Glutamatergic neuron (in vitro differentiated cells): ENCODE measurements at regions not wholly inside any gene's neighbourhood (a gene's known extent, or its start where the extent isn't known, plus 50 kb on each side); places are given as distances from the start of the nearest gene placed in this dataset.

Experiments
- DNase-seq: peaks from one replicate; pipeline ENCODE4 v3.0.0; 2022
- H3K27ac Mint-ChIP-seq: one replicate; pipeline ENCODE4 v1.8.0; 2020; ENCODE audit warnings: mild to moderate bottlenecking, mixed read lengths, inconsistent platforms; ENCODE audit not compliant: unreplicated experiment
- H3K27me3 Mint-ChIP-seq: one replicate; pipeline ENCODE4 v1.8.0; 2020; ENCODE audit warnings: mild to moderate bottlenecking, moderate library complexity, mixed read lengths, inconsistent platforms; ENCODE audit not compliant: unreplicated experiment
- H3K36me3 Mint-ChIP-seq: one replicate; pipeline ENCODE4 v1.8.0; 2020; ENCODE audit warnings: mild to moderate bottlenecking, mixed read lengths, inconsistent platforms; ENCODE audit not compliant: unreplicated experiment
- H3K4me1 Mint-ChIP-seq: one replicate; pipeline ENCODE4 v1.8.0; 2020; ENCODE audit warnings: mild to moderate bottlenecking, low read depth, mixed read lengths, inconsistent platforms; ENCODE audit not compliant: unreplicated experiment
- H3K4me3 Mint-ChIP-seq: one replicate; pipeline ENCODE4 v1.8.0; 2020; ENCODE audit warnings: mild to moderate bottlenecking, mixed read lengths, inconsistent platforms; ENCODE audit not compliant: unreplicated experiment
- H3K9me3 Mint-ChIP-seq: one replicate; pipeline ENCODE4 v1.8.0; 2020; ENCODE audit warnings: mild to moderate bottlenecking, moderate library complexity, mixed read lengths, inconsistent platforms; ENCODE audit not compliant: unreplicated experiment
- TF ChIP-seq, protein P1 (sequence below): fragments of 200-600 bp; sonication (generic); IDR thresholded peaks from one replicate; pipeline ENCODE4 v1.5.0; 2021; ENCODE audit not compliant: partially characterized antibody, unreplicated experiment

DNA sequence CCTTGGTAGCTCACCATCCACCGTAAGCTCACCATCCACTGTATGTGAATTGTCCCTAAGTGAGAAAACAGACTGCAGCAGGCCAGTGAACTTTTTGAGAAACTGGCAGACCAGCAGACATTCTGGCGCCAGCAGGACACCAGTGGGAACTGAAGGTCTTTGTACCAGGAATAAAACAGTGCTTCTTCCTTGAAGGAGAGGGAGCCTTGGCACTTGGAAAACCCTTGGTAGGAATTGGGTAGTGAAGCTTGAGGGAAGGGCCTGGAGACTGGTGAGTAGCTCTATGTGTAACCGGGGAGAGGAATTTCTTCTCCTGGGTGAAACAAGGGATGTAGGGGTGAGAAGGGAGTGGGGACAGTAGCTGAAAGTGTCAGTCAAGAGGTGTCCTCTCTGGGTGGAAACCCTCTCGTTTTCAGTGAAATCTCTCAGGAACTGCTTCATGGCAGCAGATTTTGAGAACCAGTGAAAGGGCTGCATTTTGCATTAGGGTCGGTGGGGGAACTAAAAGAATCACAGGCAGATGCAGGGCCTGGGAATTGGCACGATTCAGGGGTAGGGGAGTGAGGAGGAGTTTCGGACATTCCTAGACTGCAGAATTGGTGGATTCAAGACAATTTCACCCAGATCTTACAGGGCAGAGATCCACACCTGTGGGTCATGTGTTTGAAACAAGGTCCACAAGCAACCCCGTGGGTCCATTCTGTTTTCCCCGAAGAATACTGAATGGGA is 131.5 kb upstream of the DLX2 start:
- H3K4me3 Mint-ChIP-seq: peak overlapping the region; percentile 95
- no peak for DNase-seq
- peak overlapping the region; percentile 49 for H3K27ac Mint-ChIP-seq
- H3K27me3 Mint-ChIP-seq: peaks cover 22% of the 10 kb centered on the region
- no peaks in the 10 kb centered on the region for H3K36me3 Mint-ChIP-seq
- no peaks in the 10 kb centered on the region for H3K4me1 Mint-ChIP-seq
- H3K9me3 Mint-ChIP-seq: peaks cover 6% of the 10 kb centered on the region
- TF ChIP-seq, protein P1, sequence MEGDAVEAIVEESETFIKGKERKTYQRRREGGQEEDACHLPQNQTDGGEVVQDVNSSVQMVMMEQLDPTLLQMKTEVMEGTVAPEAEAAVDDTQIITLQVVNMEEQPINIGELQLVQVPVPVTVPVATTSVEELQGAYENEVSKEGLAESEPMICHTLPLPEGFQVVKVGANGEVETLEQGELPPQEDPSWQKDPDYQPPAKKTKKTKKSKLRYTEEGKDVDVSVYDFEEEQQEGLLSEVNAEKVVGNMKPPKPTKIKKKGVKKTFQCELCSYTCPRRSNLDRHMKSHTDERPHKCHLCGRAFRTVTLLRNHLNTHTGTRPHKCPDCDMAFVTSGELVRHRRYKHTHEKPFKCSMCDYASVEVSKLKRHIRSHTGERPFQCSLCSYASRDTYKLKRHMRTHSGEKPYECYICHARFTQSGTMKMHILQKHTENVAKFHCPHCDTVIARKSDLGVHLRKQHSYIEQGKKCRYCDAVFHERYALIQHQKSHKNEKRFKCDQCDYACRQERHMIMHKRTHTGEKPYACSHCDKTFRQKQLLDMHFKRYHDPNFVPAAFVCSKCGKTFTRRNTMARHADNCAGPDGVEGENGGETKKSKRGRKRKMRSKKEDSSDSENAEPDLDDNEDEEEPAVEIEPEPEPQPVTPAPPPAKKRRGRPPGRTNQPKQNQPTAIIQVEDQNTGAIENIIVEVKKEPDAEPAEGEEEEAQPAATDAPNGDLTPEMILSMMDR: no peak

DNA sequence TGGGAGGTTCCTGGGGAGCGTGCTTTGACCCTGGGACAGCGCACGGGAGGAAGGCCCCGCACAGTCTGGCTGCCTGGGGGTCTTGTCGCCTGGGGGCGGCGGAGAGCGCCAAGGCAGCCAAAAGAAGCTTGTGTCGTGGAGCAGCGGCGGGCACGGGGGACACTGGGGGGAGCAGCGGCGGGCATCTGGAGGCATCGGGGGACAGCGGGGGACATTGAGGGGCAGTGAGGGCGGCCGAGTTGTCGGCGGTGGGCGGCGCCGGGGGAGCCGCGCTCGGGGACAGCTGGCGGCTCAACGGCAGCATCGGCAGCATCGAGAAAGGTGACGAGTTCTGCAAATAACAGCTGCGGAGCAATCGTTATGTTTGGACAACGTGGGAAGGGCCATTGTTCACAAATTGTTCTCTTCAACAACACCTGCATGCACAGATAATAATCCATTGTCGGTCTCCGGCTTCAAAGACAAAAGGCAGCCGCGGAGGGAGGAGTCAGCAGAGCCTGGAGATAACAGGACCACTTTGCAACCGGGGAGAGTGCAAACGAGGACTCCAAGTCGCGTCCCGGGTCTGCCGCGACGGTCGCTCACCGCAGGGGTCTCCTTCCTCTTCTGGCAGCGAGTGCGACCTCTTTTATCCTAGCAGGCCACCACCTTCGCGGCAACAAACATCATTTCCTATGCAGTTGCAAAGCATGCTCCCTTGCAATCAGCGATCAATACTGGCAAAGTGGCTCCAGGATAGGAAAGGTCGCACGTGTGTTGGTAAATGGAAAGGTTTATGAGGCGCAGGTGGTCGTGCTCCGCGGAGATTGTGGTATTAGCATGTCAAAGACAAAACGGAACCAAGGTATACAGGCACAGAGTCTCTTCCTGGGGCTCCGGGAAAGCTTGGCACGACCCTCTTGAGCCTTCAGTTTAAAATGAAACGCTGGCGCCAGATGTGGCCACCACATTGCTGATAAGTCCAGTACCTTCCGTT is 132.3 kb upstream of the DLX2 start:
- TF ChIP-seq, protein P1: no peak
- peaks cover 22% of the 10 kb centered on the region for H3K27me3 Mint-ChIP-seq
- peak overlapping the region; percentile 95 for H3K4me3 Mint-ChIP-seq
- peak; percentile 40 for DNase-seq
- no peaks in the 10 kb centered on the region for H3K4me1 Mint-ChIP-seq
- H3K27ac Mint-ChIP-seq: peak overlapping the region; percentile 49
- H3K36me3 Mint-ChIP-seq: no peaks in the 10 kb centered on the region
- H3K9me3 Mint-ChIP-seq: peaks cover 6% of the 10 kb centered on the region

DNA sequence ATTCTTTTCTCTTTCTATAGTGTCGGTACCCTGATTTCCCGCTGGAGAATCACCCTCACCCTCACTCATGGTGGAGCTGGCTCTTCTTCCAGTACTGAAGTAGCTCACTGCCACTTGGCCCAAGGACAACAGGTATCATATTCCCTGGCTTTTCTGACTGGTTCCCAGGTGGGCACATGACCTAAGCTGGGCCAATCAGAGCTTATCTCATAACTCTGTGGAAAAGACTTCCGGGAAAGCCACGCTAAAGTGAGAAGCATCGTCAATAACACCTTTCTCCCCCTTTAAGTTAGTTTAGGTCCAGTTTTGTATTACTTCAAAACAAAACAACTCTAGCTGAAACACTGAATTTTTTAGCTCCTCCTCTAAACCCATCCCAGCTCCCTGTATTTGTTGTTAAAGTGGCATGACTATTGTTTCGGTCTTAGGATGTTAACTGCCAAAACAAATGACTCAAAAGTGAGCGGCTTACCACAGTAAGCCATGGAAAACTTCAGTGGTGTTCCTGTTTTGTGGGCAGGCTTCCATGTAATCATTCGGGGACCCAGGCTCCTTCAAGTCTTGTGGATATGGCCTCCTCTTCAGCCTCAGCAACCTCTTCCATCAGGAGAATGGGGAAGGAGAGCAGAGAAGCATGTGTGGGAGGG is 137.4 kb upstream of the DLX2 start:
- H3K4me3 Mint-ChIP-seq: no peak overlapping the region
- H3K36me3 Mint-ChIP-seq: no peaks in the 10 kb centered on the region
- DNase-seq: no peak
- H3K27ac Mint-ChIP-seq: no peak overlapping the region
- H3K9me3 Mint-ChIP-seq: no peaks in the 10 kb centered on the region
- no peaks in the 10 kb centered on the region for H3K4me1 Mint-ChIP-seq
- TF ChIP-seq, protein P1: no peak
- peaks cover 7% of the 10 kb centered on the region for H3K27me3 Mint-ChIP-seq

DNA sequence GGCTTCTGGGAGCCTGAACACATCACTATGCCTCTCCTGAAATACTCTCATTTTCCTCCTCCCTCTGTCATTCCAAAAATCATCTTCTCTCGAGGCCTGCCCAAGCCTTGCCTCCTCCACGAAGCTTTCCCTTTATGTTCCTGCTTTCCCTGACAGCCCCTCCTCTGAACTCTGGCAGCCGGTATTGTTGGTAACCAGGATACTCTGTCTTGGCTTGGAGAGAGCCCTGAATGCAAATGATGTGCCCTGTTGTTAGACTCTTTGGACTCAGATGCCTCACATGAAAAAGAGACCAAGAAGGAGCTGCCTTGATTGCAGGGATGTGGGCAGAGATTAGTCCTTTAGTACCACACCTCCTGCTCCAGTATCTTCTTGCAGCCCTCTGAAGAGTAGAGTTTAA is 138.5 kb upstream of the DLX2 start:
- TF ChIP-seq, protein P1: no peak
- Mint-ChIP-seq H3K4me1 (no peaks in the 10 kb centered on the region), H3K9me3 (no peaks in the 10 kb centered on the region), H3K4me3 (no peak overlapping the region), H3K27ac (no peak overlapping the region), H3K36me3 (no peaks in the 10 kb centered on the region), H3K27me3 (peaks cover under 1% of the 10 kb centered on the region)
- no peak for DNase-seq
